ENCODE measurements at regions not wholly inside any gene's neighbourhood (a gene's known extent, or its start where the extent isn't known, plus 50 kb on each side); places are given as distances from the start of the nearest gene placed in this dataset.

- TF ChIP-seq CTCF (IDR thresholded peaks at IDR 0.05) (no peak), POLR2A (IDR thresholded peaks at IDR 0.05) (no peak)
Observed at GRCh38 chr9:135016037-135016640, 71.3 kb upstream of the OLFM1 start.
